HEK293T (cell line): ENCODE measurements at regions not wholly inside any gene's neighbourhood (a gene's known extent, or its start where the extent isn't known, plus 50 kb on each side); places are given as distances from the start of the nearest gene placed in this dataset.

ENCODE experiments used
- CTCF ChIA-PET: fragments of 350-600 bp; formaldehyde crosslinking; extraction: SDS; loops from one replicate; lab custom pipeline; 2021; ENCODE audit warnings: antibody characterized with exemption, inconsistent platforms; lab: Yijun Ruan, JAX
- POLR2A ChIA-PET: fragments of 350-600 bp; formaldehyde crosslinking; extraction: SDS; loops from one replicate; lab custom pipeline; 2020; ENCODE audit warnings: antibody characterized with exemption, inconsistent platforms; lab: Yijun Ruan, JAX
- DNase-seq: peaks from one replicate; pipeline ENCODE4 v3.0.0; 2012; ENCODE audit warnings: mixed read lengths; ENCODE audit errors: extremely low spot score
- ARNT ChIP-seq: fragments of 450-650 bp; IDR thresholded peaks from 2 replicates; pipeline ENCODE4 v1.6.1; 2017; ENCODE audit warnings: mild to moderate bottlenecking
- BHLHE40 ChIP-seq: fragments of 450-650 bp; IDR thresholded peaks from 2 replicates; pipeline ENCODE4 v1.6.1; 2016; ENCODE audit warnings: mild to moderate bottlenecking, moderate library complexity, borderline replicate concordance
- CTBP1 ChIP-seq: fragments of 450-650 bp; IDR thresholded peaks from 2 replicates; pipeline ENCODE4 v1.6.1; 2016; ENCODE audit warnings: borderline replicate concordance
- ELF4 ChIP-seq: fragments of 450-650 bp; IDR thresholded peaks from 2 replicates; pipeline ENCODE4 v1.6.1; 2017; ENCODE audit warnings: antibody characterized with exemption
- FOXA1 ChIP-seq: fragments of 450-650 bp; IDR thresholded peaks from 2 replicates; pipeline ENCODE4 v1.6.1; 2016; ENCODE audit warnings: mild to moderate bottlenecking
- FOXK2 ChIP-seq: fragments of 450-650 bp; IDR thresholded peaks from 2 replicates; pipeline ENCODE4 v1.6.1; 2016; ENCODE audit warnings: mild to moderate bottlenecking
- FOXM1 ChIP-seq: fragments of 450-650 bp; IDR thresholded peaks from 2 replicates; pipeline ENCODE4 v1.6.1; 2017; ENCODE audit warnings: mild to moderate bottlenecking, borderline replicate concordance
- HDGF ChIP-seq: fragments of 450-650 bp; IDR thresholded peaks from 2 replicates; pipeline ENCODE4 v1.6.1; 2017; ENCODE audit warnings: antibody characterized with exemption, borderline replicate concordance
- L3MBTL2 ChIP-seq: fragments of 450-650 bp; conservative IDR thresholded peaks from 2 replicates; pipeline ENCODE4 v1.6.1; 2016; ENCODE audit warnings: mild to moderate bottlenecking
- LEF1 ChIP-seq: fragments of 450-650 bp; IDR thresholded peaks from 2 replicates; pipeline ENCODE4 v1.6.1; 2017; ENCODE audit warnings: mild to moderate bottlenecking, borderline replicate concordance
- NFRKB ChIP-seq: fragments of 450-650 bp; IDR thresholded peaks from 2 replicates; pipeline ENCODE4 v1.6.1; 2016; ENCODE audit warnings: mild to moderate bottlenecking, moderate library complexity
- PKNOX1 ChIP-seq: fragments of 450-650 bp; IDR thresholded peaks from 2 replicates; pipeline ENCODE4 v1.6.1; 2016
- SP1 ChIP-seq: fragments of 450-650 bp; IDR thresholded peaks from 2 replicates; pipeline ENCODE4 v1.6.1; 2017
- SUZ12 ChIP-seq: fragments of 450-650 bp; IDR thresholded peaks from 2 replicates; pipeline ENCODE4 v1.6.1; 2016; ENCODE audit warnings: mild to moderate bottlenecking
- TARDBP ChIP-seq: fragments of 450-650 bp; IDR thresholded peaks from 2 replicates; pipeline ENCODE4 v1.6.1; 2016
- ZNF384 ChIP-seq: fragments of 450-650 bp; IDR thresholded peaks from 2 replicates; pipeline ENCODE4 v1.6.1; 2016

DNA sequence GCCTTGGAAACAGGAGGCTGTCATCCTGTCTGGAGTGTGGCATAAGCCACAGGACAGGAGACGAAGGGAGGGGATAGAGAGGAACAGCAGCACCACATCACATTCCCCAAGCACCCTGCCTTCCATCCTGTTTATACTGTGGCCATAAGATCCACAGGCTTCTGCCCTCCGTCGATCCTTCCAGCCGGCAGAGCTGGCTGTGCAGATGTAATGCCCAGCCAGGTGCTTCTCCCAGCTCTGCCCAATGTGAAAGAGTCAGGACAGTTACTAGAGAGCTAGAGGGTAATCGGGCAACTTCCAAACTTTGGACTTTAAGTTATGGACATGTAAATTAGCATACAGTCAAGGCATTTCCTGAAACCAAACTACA lies 368.4 kb downstream of the SOX9 start:
- TF ChIP-seq LEF1 (no peak), TARDBP (no peak), ZNF384 (no peak), NFRKB (no peak), SUZ12 (no peak), BHLHE40 (no peak), CTBP1 (no peak), FOXA1 (no peak), PKNOX1 (no peak), L3MBTL2 (no peak), FOXK2 (no peak), ELF4 (no peak), FOXM1 (no peak), HDGF (no peak), ARNT (no peak)
- ChIA-PET CTCF (no interaction called here), POLR2A (no interaction called here)
- no peak for DNase-seq

DNA sequence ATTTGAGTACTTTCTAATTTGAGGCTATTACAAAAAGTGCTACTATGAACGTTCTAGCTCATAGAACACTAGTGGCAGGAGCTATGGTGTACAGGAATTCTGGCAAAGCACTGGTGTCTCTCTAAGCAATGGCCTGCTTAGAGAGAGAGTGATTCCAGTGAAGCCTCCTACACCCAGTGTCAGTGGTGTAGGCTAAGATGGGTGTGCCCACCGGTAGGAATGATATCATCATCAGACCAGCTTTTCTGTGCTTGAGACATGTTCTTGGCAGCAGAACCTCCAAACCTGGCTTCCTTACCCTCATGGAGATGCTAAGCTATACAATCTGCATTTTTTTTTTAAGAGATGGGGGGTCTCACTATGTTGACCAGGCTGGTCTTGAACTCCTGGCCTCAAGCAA lies 370.3 kb downstream of the SOX9 start:
- POLR2A ChIA-PET = no interaction called here

DNA sequence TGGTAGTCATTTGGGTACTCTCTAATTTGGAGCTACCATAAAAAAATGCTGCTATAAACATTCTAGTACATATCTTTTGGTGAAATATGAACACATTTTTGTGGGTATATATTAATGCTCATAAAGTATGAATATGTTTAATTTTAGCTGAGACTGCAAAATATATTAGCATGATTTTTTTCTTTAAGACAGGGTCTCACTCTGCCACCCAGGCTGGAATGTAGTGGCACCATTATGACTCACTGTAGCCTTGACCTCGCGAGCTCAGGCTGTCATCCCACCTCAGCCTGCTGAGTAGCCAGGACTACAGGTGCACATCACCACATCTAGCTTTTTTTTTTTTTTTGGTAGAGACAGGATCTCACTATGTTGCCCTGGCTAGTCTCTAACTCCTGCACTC lies 371.7 kb downstream of the SOX9 start:
- no peak for TF ChIP-seq BHLHE40
- no peak for TF ChIP-seq HDGF
- no peak for TF ChIP-seq ELF4
- TF ChIP-seq FOXK2 = no peak
- TF ChIP-seq FOXM1 = no peak
- TF ChIP-seq TARDBP = no peak
- no peak for TF ChIP-seq L3MBTL2
- no peak for TF ChIP-seq CTBP1
- TF ChIP-seq PKNOX1 = no peak
- TF ChIP-seq SUZ12 = no peak
- no peak for TF ChIP-seq SP1
- TF ChIP-seq FOXA1 = no peak
- no peak for TF ChIP-seq NFRKB
- TF ChIP-seq ZNF384 = no peak
- no peak for TF ChIP-seq LEF1
- no peak for TF ChIP-seq ARNT
- no peak for DNase-seq
- CTCF ChIA-PET = no interaction called here
- POLR2A ChIA-PET = no interaction called here

More for the DNA sequence above, 370.3 kb downstream of the SOX9 start:
- no peak for DNase-seq
- CTCF ChIA-PET = no interaction called here
- TF ChIP-seq CTBP1 (no peak), ZNF384 (no peak), HDGF (no peak), SP1 (no peak), PKNOX1 (no peak), TARDBP (no peak), ARNT (no peak), BHLHE40 (no peak), L3MBTL2 (no peak), FOXK2 (no peak)

DNA sequence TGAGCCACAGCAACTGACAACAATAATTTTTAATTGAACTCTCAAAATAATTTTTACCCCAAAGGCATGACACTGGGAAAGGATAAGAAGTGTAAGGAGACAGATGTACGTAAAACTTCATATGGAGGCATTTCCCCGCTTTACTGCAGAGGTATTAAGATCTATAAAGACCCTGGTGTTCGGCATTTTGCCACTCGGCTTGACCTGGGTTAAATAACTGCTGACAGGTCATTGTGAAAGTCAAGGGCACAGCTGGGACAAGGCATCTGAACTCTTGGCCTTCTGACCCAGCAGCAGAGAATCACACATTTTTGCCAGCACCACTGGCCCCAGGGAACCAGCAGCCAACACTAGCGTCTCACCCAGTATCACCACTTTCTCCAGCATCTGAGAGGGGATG lies 372.1 kb downstream of the SOX9 start:
- POLR2A ChIA-PET = no interaction called here

DNA sequence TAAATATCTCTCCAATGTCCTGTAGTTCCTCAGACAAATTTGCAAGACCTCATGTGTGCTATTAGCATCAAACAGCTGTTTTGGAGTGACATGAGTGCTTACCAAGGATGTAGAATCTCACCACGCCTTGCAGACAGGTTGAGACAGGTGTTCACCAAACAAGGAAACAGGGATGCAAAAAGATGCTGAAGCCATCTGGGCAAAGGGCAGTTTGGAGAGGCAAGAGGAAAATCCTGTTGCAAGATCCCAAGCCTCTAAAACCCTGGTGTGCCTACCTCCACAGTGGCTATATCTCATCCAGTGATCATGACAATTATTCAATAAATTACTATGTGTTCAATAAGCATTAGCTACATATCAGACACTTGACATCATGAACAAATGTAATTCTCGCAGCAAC lies 373.7 kb downstream of the SOX9 start:
- ChIA-PET POLR2A (no interaction called here), CTCF (interaction anchor here (0.6 kb wide), 1 partner anchor 1683 kb away, joined by 5 read pairs; no protein-coding TSS in a partner anchor)
- TF ChIP-seq FOXA1 (no peak), CTBP1 (no peak), BHLHE40 (no peak), PKNOX1 (no peak), NFRKB (no peak), L3MBTL2 (no peak), TARDBP (no peak), HDGF (no peak), ELF4 (no peak), LEF1 (no peak)
- no peak for DNase-seq

More for the DNA sequence above, 372.1 kb downstream of the SOX9 start:
- DNase-seq = no peak
- no peak for TF ChIP-seq FOXK2
- no peak for TF ChIP-seq ZNF384
- no peak for TF ChIP-seq L3MBTL2
- no peak for TF ChIP-seq CTBP1
- TF ChIP-seq ARNT = no peak
- TF ChIP-seq LEF1 = no peak
- TF ChIP-seq FOXM1 = no peak
- CTCF ChIA-PET = no interaction called here

DNA sequence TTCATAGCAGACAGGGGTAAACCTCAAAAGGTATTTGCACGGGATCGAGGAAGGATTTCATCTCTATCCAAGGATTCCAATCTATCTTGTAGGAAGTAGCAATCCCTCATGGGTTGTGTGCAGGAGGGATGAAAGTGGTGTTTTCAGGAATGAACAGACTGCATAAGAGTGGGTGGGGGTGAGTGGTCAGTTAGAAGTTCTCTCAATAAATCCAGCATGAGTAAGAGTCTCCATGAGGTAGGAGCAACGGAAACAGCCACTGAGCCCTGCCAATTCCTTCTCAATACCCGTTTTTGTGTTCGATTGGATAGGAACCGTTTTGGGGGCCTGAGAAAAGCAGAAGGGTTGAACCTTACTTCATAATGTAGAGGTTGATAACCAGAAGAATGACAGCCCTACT lies 375.6 kb downstream of the SOX9 start:
- ChIA-PET POLR2A (no interaction called here), CTCF (interaction anchor here (0.5 to 0.7 kb wide), 2 partner anchors 15 to 270 kb away, joined by 3 to 4 read pairs; no protein-coding TSS in a partner anchor)
- no peak for DNase-seq
- TF ChIP-seq ZNF384 = no peak
- no peak for TF ChIP-seq ELF4
- no peak for TF ChIP-seq HDGF
- TF ChIP-seq FOXM1 = no peak
- no peak for TF ChIP-seq LEF1

- CTCF ChIA-PET = no interaction called here
- DNase-seq = no peak
- TF ChIP-seq SUZ12 (no peak), LEF1 (no peak), NFRKB (no peak), L3MBTL2 (no peak), HDGF (no peak), CTBP1 (no peak), TARDBP (no peak), FOXM1 (no peak), BHLHE40 (no peak), FOXK2 (no peak), PKNOX1 (no peak), ELF4 (no peak), ARNT (no peak), FOXA1 (no peak), SP1 (no peak), ZNF384 (no peak)
- POLR2A ChIA-PET = interaction anchor here (1.2 kb wide), 1 partner anchor 17 kb away, joined by 4 read pairs; no protein-coding TSS in a partner anchor
Observed at GRCh38 chr17:72497915-72498314, 377.1 kb downstream of the SOX9 start.
